GM10266 (cell line): ENCODE measurements at regions not wholly inside any gene's neighbourhood (a gene's known extent, or its start where the extent isn't known, plus 50 kb on each side); places are given as distances from the start of the nearest gene placed in this dataset.

ENCODE experiments used
- DNase-seq: peaks from one replicate; pipeline ENCODE4 v3.0.0; 2012; ENCODE audit errors: extremely low spot score
- TF ChIP-seq, protein P1 (sequence below): IDR thresholded peaks from 2 replicates; pipeline ENCODE4 v1.5.1; 2012; ENCODE audit warnings: mild to moderate bottlenecking, low read depth; ENCODE audit not compliant: control insufficient read depth, insufficient read depth; ENCODE audit errors: missing control alignments

DNA sequence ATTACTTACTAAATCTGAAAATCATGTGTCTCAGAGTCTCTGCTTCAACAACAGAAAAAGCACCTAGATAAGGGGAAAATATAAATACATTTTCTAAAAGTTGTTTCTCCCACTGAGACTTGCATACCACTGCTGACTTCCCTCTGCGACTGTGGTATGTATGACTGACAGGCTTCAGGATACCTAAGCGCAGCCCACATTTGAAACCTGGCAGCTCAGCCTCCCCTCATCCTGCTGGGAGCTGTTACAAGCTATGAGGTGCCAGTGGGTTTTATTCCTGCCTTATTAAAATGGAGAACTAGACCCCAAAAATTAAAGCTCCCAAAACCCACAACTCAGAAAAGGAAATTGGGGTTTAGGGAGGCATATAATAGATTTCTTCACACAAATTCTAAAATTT lies 133.6 kb downstream of the RAB38 start:
- no peak for DNase-seq
- TF ChIP-seq, protein P1, sequence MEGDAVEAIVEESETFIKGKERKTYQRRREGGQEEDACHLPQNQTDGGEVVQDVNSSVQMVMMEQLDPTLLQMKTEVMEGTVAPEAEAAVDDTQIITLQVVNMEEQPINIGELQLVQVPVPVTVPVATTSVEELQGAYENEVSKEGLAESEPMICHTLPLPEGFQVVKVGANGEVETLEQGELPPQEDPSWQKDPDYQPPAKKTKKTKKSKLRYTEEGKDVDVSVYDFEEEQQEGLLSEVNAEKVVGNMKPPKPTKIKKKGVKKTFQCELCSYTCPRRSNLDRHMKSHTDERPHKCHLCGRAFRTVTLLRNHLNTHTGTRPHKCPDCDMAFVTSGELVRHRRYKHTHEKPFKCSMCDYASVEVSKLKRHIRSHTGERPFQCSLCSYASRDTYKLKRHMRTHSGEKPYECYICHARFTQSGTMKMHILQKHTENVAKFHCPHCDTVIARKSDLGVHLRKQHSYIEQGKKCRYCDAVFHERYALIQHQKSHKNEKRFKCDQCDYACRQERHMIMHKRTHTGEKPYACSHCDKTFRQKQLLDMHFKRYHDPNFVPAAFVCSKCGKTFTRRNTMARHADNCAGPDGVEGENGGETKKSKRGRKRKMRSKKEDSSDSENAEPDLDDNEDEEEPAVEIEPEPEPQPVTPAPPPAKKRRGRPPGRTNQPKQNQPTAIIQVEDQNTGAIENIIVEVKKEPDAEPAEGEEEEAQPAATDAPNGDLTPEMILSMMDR = no peak

DNA sequence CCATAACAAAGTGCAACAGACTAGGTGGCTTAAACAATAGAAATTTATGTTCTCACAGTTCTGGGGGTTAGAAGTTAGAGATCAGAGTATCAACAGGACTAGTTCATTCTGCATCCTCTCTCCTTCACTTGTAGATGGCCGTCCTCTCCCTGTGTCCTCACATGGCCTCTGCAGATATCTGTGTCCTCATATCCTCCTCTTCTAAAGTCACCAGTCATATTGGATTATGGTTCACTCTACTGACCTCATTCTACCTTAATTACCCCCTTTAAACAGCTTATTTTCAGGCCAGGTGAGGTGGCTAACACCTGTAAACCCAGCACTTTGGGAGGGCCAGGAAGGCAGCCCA lies 135.1 kb downstream of the RAB38 start:
- TF ChIP-seq, protein P1 = no peak
- no peak for DNase-seq

DNA sequence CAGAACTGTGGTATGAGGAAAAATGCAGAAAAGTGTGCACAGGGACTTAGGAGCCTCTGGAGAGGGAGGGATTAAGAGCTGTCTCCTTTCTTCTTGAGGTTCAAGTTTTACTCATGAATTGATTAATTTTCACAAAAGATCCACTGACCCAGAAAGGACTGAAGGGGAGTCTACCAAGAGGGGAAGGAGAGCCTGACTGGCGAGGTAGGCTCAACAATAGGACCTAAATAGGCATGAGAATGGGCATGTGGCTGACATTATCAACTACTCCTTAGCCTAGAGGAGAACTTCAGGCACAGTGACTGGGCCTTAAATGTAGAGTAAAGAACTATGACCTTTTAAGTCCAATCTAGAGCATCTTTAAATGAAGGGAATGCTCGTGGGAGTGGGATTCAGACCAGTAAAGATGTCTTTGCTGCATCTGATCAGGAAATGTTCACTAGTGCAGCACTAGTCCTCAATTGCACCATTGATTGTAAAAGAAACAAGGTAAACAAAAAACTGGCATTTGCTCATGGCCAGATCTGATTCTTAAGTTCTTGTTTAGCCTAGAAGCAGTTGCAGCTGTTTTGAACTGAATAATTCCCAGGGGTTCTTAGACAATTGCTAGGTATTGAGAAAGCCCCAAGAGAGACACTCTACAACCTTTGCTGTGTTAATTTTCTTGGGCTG lies 135.6 kb downstream of the RAB38 start:
- DNase-seq = no peak
- TF ChIP-seq, protein P1 = no peak

DNA sequence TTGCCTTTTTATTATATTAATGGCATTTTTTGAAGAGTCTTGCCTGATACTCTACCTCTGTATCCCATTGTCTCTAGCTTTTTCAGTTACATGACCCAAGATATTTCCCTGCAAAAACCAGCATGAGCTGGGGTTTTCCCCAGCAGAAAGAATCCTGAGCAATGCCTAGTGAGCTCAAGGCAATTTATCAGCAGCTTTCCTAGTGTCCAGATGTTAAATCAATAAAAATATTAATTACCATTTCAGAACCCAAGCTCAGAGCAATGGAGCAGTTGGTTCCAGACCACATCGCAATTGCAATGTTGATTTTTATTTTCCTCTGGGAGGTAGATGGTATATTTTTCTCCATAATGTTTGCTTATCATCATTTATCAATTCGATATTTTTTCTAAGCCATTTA lies 137.2 kb downstream of the RAB38 start:
- no peak for DNase-seq
- TF ChIP-seq, protein P1 = no peak

- TF ChIP-seq, protein P1 = no peak
- no peak for DNase-seq
Observed at GRCh38 chr11:88036701-88037100, 138.5 kb downstream of the RAB38 start.

DNA sequence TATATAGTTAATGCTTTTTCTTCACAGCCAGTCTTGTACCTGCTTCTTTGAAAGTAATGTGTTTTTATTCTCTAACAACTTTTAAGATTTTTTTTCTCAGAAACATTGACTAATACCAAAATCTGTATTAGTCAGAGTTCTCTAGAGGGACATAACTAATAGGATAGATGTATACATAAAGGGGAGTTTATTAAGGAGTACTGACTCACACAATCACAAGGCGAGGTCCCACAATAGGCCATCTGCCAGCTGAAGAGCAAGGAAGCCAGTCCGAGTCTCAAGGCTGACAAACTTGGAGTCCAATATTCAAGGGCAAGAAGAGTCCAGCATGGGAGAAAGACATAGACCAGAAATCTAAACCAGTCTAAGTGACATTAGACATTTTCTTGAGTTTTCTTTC lies 140.0 kb downstream of the RAB38 start:
- DNase-seq = no peak
- TF ChIP-seq, protein P1 = no peak

GRCh38 chr11:88017666-88018065 lies 157.6 kb downstream of the RAB38 start:
- TF ChIP-seq, protein P1 = no peak
- no peak for DNase-seq
